ENCODE measurements at regions not wholly inside any gene's neighbourhood (a gene's known extent, or its start where the extent isn't known, plus 50 kb on each side); places are given as distances from the start of the nearest gene placed in this dataset.
A peak's percentile ranks its signal among the peaks of the same experiment; 100 is the strongest.

DNA sequence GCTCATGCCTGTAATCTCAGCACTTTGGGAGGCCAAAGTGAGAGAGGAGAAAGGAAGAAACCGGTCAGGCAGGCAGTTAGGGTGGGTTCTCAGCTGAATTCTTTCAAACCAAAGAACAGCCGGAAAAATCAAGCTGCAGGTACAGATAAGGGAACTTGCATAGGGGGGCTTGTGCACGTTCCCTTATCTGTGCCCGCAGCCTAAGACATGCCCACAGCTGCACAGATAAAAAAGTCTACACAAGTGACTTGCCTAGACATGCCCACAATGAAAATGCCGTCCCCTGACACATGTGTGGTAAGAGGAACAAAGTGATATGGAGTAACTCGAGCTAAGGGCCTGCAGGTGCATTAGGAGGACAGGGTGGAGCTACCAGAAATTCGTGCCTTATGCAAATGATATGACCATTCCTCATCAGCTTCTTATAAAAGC is 175.8 kb upstream of the SALL4 start:
- Mint-ChIP-seq H3K4me1 (ENCODE audit: low read depth) (no peaks in the 10 kb centered on the region), H3K36me3 (ENCODE audit: insufficient read depth) (peaks cover 5% of the 10 kb centered on the region), H3K27me3 (no peaks in the 10 kb centered on the region), H3K27ac (peak overlapping the region; percentile 4), H3K4me3 (ENCODE audit: low read depth) (no peak overlapping the region), H3K9me3 (ENCODE audit: low read depth) (peaks cover 7% of the 10 kb centered on the region)
- TF ChIP-seq, protein P1, sequence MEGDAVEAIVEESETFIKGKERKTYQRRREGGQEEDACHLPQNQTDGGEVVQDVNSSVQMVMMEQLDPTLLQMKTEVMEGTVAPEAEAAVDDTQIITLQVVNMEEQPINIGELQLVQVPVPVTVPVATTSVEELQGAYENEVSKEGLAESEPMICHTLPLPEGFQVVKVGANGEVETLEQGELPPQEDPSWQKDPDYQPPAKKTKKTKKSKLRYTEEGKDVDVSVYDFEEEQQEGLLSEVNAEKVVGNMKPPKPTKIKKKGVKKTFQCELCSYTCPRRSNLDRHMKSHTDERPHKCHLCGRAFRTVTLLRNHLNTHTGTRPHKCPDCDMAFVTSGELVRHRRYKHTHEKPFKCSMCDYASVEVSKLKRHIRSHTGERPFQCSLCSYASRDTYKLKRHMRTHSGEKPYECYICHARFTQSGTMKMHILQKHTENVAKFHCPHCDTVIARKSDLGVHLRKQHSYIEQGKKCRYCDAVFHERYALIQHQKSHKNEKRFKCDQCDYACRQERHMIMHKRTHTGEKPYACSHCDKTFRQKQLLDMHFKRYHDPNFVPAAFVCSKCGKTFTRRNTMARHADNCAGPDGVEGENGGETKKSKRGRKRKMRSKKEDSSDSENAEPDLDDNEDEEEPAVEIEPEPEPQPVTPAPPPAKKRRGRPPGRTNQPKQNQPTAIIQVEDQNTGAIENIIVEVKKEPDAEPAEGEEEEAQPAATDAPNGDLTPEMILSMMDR (IDR thresholded peaks at IDR 0.05; ENCODE audit: unreplicated experiment): no peak
- no peak for DNase-seq (ENCODE audit: low spot score, unreplicated experiment)

DNA sequence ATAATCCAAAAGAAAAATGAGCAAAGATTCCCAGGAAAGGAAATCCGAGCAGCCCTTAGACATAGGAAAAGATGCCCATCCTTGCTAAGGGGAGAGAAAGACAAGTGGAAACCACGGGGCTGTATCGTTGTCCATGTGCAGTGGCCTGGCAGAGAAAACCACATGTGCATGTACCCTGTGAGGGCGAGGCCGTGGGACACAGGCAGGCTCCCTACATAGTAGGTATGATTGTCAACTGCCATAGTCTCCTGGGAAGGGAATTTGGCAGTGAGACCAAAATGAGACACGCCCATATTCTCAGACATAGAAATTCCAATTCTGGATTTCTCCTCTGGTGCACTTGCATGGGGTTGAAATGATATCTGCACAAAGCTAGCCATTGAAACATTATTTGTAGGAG is 169.7 kb upstream of the SALL4 start:
- Mint-ChIP-seq H3K27me3 (no peaks in the 10 kb centered on the region), H3K36me3 (ENCODE audit: insufficient read depth) (no peaks in the 10 kb centered on the region), H3K9me3 (ENCODE audit: low read depth) (peaks cover 3% of the 10 kb centered on the region), H3K4me1 (ENCODE audit: low read depth) (no peaks in the 10 kb centered on the region), H3K27ac (no peak overlapping the region), H3K4me3 (ENCODE audit: low read depth) (no peak overlapping the region)
- no peak for DNase-seq (ENCODE audit: low spot score, unreplicated experiment)
- TF ChIP-seq, protein P1 (IDR thresholded peaks at IDR 0.05; ENCODE audit: unreplicated experiment): no peak

DNA sequence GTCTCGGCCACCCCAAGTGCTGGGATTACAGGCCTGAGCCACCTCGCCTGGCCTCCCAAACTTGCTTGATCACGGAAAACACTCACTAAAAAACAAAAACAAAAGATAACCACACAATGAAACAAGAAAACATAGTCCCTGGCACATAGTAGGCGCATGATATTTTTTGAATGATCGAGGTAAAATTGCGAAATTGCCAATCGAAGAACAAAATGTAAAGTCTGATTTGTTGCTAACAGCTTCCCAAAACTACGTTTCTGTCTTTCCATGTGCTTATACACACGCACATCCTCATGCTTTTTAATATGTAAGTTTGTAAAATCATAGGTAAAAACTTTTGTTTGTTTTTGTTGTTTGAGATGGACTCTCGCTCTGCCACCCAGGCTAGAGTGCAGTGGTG is 168.5 kb upstream of the SALL4 start:
- Mint-ChIP-seq H3K9me3 (ENCODE audit: low read depth) (no peaks in the 10 kb centered on the region), H3K4me3 (ENCODE audit: low read depth) (no peak overlapping the region), H3K4me1 (ENCODE audit: low read depth) (no peaks in the 10 kb centered on the region), H3K36me3 (ENCODE audit: insufficient read depth) (no peaks in the 10 kb centered on the region), H3K27me3 (no peaks in the 10 kb centered on the region), H3K27ac (no peak overlapping the region)
- DNase-seq (ENCODE audit: low spot score, unreplicated experiment): no peak
- TF ChIP-seq, protein P1 (IDR thresholded peaks at IDR 0.05; ENCODE audit: unreplicated experiment): no peak

DNA sequence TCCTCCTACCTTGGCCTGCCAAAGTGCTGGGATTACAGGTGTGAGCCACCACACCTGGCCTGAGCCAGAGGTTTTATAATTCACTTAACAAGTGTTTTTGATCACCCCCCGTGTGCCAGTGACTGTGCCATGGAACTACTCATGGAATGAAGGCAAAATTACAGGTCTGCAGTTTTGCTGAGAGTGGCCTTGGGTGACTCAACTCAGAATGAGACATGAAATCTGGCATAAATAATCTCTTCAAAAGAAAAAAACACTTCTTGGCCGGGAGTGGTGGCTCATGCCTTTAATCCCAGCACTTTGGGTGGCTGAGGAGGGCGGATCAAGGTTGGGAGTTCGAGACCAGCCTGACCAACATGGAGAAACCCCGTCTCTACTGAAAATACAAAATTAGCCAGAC is 166.9 kb upstream of the SALL4 start:
- H3K9me3 Mint-ChIP-seq (ENCODE audit: low read depth): no peaks in the 10 kb centered on the region
- H3K27ac Mint-ChIP-seq: no peak overlapping the region
- TF ChIP-seq, protein P1 (IDR thresholded peaks at IDR 0.05; ENCODE audit: unreplicated experiment): no peak
- no peaks in the 10 kb centered on the region for H3K27me3 Mint-ChIP-seq
- H3K36me3 Mint-ChIP-seq (ENCODE audit: insufficient read depth): no peaks in the 10 kb centered on the region
- H3K4me1 Mint-ChIP-seq (ENCODE audit: low read depth): no peaks in the 10 kb centered on the region
- no peak for DNase-seq (ENCODE audit: low spot score, unreplicated experiment)
- H3K4me3 Mint-ChIP-seq (ENCODE audit: low read depth): no peak overlapping the region

DNA sequence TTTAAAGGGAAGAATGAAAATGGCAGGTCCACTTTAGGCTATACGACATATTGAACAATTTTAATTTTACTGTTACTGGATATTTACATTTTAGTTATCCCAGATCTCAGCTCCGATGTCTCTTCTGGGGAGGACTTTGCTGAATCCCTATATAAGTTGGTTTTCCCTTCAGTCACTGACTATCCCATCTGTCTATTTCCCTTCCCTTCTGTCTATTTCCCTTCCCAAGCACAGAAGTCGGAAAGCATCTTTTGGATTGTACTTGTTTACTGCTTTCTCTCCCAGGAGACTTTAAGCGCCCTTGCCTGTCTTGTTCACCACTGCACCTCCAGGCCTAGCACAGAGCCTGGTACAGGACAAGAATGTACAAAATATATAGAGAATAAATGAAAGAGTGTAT is 165.8 kb upstream of the SALL4 start:
- no peak overlapping the region for H3K27ac Mint-ChIP-seq
- H3K9me3 Mint-ChIP-seq (ENCODE audit: low read depth): no peaks in the 10 kb centered on the region
- no peak for DNase-seq (ENCODE audit: low spot score, unreplicated experiment)
- H3K4me1 Mint-ChIP-seq (ENCODE audit: low read depth): peaks cover 2% of the 10 kb centered on the region
- TF ChIP-seq, protein P1 (IDR thresholded peaks at IDR 0.05; ENCODE audit: unreplicated experiment): no peak
- no peaks in the 10 kb centered on the region for H3K36me3 Mint-ChIP-seq (ENCODE audit: insufficient read depth)
- no peaks in the 10 kb centered on the region for H3K27me3 Mint-ChIP-seq
- no peak overlapping the region for H3K4me3 Mint-ChIP-seq (ENCODE audit: low read depth)
